ENCODE measurements at regions not wholly inside any gene's neighbourhood (a gene's known extent, or its start where the extent isn't known, plus 50 kb on each side); places are given as distances from the start of the nearest gene placed in this dataset.

DNA sequence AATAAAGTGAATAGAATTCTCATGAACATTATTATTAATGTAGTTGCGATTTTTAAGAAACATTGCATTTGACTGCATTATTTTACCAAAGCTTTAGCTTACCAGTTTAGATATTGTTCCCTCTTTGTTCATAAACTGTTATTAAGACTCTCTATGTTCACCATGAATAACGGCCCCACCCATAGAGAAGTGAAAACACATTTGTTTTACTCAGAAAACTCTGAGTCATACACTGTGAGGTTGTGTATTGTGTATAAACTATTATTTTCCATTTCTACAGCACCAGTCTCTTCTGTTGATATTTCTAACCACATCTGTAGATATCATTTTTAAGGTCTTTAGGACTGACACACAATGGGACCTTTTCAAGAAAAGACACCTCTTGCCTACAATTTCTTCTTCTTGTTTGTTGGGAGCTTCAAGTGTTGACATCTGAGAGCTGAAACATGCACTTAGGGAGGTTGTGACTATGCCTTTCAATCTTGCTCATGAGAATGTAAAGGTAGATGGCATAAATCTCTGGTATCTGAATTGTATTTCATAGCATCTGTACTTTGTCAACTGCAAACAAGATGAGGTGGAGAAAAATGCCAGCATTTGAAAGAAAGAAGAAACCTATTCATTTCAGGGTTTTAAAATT is 252.9 kb upstream of the CDH8 start (continued):
- TF ChIP-seq, protein P1, sequence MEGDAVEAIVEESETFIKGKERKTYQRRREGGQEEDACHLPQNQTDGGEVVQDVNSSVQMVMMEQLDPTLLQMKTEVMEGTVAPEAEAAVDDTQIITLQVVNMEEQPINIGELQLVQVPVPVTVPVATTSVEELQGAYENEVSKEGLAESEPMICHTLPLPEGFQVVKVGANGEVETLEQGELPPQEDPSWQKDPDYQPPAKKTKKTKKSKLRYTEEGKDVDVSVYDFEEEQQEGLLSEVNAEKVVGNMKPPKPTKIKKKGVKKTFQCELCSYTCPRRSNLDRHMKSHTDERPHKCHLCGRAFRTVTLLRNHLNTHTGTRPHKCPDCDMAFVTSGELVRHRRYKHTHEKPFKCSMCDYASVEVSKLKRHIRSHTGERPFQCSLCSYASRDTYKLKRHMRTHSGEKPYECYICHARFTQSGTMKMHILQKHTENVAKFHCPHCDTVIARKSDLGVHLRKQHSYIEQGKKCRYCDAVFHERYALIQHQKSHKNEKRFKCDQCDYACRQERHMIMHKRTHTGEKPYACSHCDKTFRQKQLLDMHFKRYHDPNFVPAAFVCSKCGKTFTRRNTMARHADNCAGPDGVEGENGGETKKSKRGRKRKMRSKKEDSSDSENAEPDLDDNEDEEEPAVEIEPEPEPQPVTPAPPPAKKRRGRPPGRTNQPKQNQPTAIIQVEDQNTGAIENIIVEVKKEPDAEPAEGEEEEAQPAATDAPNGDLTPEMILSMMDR (IDR thresholded peaks at IDR 0.05): no peak

DNA sequence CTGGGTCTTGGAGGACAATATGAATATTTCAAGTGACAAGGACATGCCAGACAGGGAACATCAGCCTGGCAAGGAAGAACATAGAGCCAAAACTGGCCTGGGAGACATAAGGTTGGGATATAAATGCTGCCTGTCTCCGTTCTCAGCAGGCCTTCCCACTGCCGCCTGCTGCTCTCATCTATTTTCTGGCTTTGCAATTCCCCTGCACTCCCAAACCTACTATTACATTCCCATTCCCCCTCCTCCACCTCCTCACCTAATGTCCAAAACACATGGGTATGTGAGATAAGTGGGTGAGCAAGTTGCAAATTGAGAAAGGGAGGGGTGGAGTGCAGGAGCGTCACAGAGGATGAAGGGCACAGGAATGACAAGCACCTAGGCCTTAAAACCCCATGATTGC is 244.3 kb upstream of the CDH8 start:
- no peak for DNase-seq (ENCODE audit: low read depth, low spot score)
- intact Hi-C loops (cut with micrococcal nuclease; ENCODE audit: unreplicated experiment) (no loop called here), in situ Hi-C loops (cut with HindIII; ENCODE audit: low pct_unique_long_range_greater_than_20kb, low sequenced_read_pairs) (no loop called here)
- H3K9me3 ChIP-seq (ENCODE audit: control insufficient read depth, insufficient read depth, low read depth, low read length): no peaks in the 10 kb centered on the region
- no peak overlapping the region for H3K4me3 ChIP-seq (ENCODE audit: low read depth in 2 of 2, low read length in 2 of 2)
- no peak for ATAC-seq
- ChIA-PET POLR2A (no interaction called here), CTCF (no interaction called here)
- no peak for TF ChIP-seq TCF7L2 (IDR thresholded peaks at IDR 0.05; ENCODE audit: low read depth, low read length)
- TF ChIP-seq, protein P1 (IDR thresholded peaks at IDR 0.05): no peak
- no peak for TF ChIP-seq POLR2AphosphoS5 (IDR thresholded peaks at IDR 0.05; ENCODE audit: low read depth, low read length)
- TF ChIP-seq, protein P2, sequence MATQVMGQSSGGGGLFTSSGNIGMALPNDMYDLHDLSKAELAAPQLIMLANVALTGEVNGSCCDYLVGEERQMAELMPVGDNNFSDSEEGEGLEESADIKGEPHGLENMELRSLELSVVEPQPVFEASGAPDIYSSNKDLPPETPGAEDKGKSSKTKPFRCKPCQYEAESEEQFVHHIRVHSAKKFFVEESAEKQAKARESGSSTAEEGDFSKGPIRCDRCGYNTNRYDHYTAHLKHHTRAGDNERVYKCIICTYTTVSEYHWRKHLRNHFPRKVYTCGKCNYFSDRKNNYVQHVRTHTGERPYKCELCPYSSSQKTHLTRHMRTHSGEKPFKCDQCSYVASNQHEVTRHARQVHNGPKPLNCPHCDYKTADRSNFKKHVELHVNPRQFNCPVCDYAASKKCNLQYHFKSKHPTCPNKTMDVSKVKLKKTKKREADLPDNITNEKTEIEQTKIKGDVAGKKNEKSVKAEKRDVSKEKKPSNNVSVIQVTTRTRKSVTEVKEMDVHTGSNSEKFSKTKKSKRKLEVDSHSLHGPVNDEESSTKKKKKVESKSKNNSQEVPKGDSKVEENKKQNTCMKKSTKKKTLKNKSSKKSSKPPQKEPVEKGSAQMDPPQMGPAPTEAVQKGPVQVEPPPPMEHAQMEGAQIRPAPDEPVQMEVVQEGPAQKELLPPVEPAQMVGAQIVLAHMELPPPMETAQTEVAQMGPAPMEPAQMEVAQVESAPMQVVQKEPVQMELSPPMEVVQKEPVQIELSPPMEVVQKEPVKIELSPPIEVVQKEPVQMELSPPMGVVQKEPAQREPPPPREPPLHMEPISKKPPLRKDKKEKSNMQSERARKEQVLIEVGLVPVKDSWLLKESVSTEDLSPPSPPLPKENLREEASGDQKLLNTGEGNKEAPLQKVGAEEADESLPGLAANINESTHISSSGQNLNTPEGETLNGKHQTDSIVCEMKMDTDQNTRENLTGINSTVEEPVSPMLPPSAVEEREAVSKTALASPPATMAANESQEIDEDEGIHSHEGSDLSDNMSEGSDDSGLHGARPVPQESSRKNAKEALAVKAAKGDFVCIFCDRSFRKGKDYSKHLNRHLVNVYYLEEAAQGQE (IDR thresholded peaks at IDR 0.05; ENCODE audit: insufficient read depth in 1 of 2, low read depth in 2 of 2, low read length in 1 of 2): no peak
- no peak for TF ChIP-seq SIN3A (IDR thresholded peaks at IDR 0.05; ENCODE audit: borderline replicate concordance, insufficient read depth, low read depth, low read length)
- H3K27me3 ChIP-seq (ENCODE audit: control insufficient read depth, insufficient read depth, low read length): no peaks in the 10 kb centered on the region
- H3K36me3 ChIP-seq (ENCODE audit: control insufficient read depth, insufficient read depth, low read length): no peaks in the 10 kb centered on the region
- H3K4me1 ChIP-seq (ENCODE audit: control insufficient read depth, insufficient read depth, low read length): no peaks in the 10 kb centered on the region
- BruUV-seq (replicated peaks): no TSS peak
- H3K27ac ChIP-seq (ENCODE audit: low read length): no peak overlapping the region

DNA sequence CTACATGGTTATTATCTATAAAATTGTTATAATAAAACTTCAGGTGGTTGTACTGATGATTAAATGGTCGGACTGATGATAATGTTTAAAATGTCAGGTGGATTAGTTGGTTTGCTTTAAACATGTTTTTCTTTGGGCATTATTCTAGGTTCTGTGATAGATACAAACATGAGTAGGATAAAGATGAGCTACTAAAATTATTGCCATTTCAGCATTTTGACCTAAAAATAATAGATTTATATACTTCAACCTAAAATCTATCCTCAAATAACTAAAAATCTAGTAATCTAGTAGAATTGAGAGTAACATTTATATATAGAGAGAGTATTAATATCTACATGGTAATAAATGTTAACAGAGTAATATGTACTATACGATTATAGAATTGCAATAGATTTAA is 241.7 kb upstream of the CDH8 start:
- H3K4me1 ChIP-seq (ENCODE audit: control insufficient read depth, insufficient read depth, low read length): no peaks in the 10 kb centered on the region
- no peaks in the 10 kb centered on the region for H3K9me3 ChIP-seq (ENCODE audit: control insufficient read depth, insufficient read depth, low read depth, low read length)
- DNase-seq (ENCODE audit: low read depth, low spot score) (no peak), ATAC-seq (no peak)
- H3K4me3 ChIP-seq (ENCODE audit: low read depth in 2 of 2, low read length in 2 of 2): no peak overlapping the region
- in situ Hi-C loops (cut with HindIII; ENCODE audit: low pct_unique_long_range_greater_than_20kb, low sequenced_read_pairs) (no loop called here), intact Hi-C loops (cut with micrococcal nuclease; ENCODE audit: unreplicated experiment) (no loop called here)
- H3K27ac ChIP-seq (ENCODE audit: low read length): no peak overlapping the region
- TF ChIP-seq, protein P2 (IDR thresholded peaks at IDR 0.05; ENCODE audit: insufficient read depth in 1 of 2, low read depth in 2 of 2, low read length in 1 of 2): no peak
- no peak for TF ChIP-seq TCF7L2 (IDR thresholded peaks at IDR 0.05; ENCODE audit: low read depth, low read length)
- BruUV-seq (replicated peaks): no TSS peak
- H3K36me3 ChIP-seq (ENCODE audit: control insufficient read depth, insufficient read depth, low read length): no peaks in the 10 kb centered on the region
- CTCF ChIA-PET: no interaction called here
- POLR2A ChIA-PET: no interaction called here
- no peaks in the 10 kb centered on the region for H3K27me3 ChIP-seq (ENCODE audit: control insufficient read depth, insufficient read depth, low read length)
